Kidney (tissue), 13 donors: ENCODE measurements at regions not wholly inside any gene's neighbourhood (a gene's known extent, or its start where the extent isn't known, plus 50 kb on each side); places are given as distances from the start of the nearest gene placed in this dataset.
A peak's percentile ranks its signal among the peaks of the same experiment; 100 is the strongest.

Experiments
- DNase-seq, 5 donors: peaks; one replicate each; pipeline ENCODE4 v3.0.0-alpha.2; 2013 to 2020
- FAIRE-seq: peaks from 2 replicates; lab custom pipeline; 2012; peaks lifted over from hg19 to GRCh38; lab: Jason Lieb, UNC
- H3K27ac ChIP-seq, 2 donors: one replicate each; pipeline ENCODE4 v1.7.0; 2013; ENCODE audit warnings: low read depth in 2 of 2, low read length in 2 of 2, inconsistent platforms in 1 of 2
- H3K27me3 ChIP-seq: one replicate; pipeline ENCODE4 v1.7.1; 2013; ENCODE audit warnings: low read length, inconsistent platforms; ENCODE audit not compliant: control insufficient read depth, insufficient read depth
- H3K36me3 ChIP-seq, 3 donors: one replicate each; pipeline versions ENCODE4 v1.7.0 to v1.7.1; 2013; ENCODE audit warnings: low read length in 3 of 3, control low read depth in 1 of 3, inconsistent platforms in 1 of 3; ENCODE audit not compliant: insufficient read depth in 3 of 3, control insufficient read depth in 2 of 3
- H3K4me1 ChIP-seq, 3 donors: one replicate each; pipeline versions ENCODE4 v1.7.0 to v1.7.1; 2013; ENCODE audit warnings: low read length in 3 of 3, inconsistent platforms in 1 of 3, low read depth in 1 of 3; ENCODE audit not compliant: control insufficient read depth in 2 of 3, insufficient read depth in 2 of 3
- H3K4me3 ChIP-seq, 3 donors: one replicate each; pipeline versions ENCODE4 v1.7.0 to v1.8.1; 2013; ENCODE audit warnings: low read length in 3 of 3, control low read depth in 1 of 3, inconsistent platforms in 1 of 3
- H3K9ac ChIP-seq, 3 donors: one replicate each; pipeline versions ENCODE4 v1.7.0 to v1.7.1; 2013; ENCODE audit warnings: low read length in 3 of 3, control low read depth in 1 of 3, inconsistent platforms in 1 of 3
- H3K9me3 ChIP-seq, 3 donors: one replicate each; pipeline versions ENCODE4 v1.7.0 to v1.7.1; 2013; ENCODE audit warnings: low read length in 3 of 3, control low read depth in 1 of 3, inconsistent platforms in 1 of 3; ENCODE audit not compliant: control insufficient read depth in 2 of 3, insufficient read depth in 1 of 3
- intact Hi-C: fragments of 100-400 bp; cut with DNase I; formaldehyde crosslinking; loops from one replicate; pipeline ENCODE4 v1.11.1; 2022
- TF ChIP-seq, protein P1 (sequence below): IDR thresholded peaks from 3 replicates; pipeline ENCODE4 v1.5.1; 2012; ENCODE audit warnings: mild to moderate bottlenecking, moderate library complexity, borderline replicate concordance; ENCODE audit not compliant: insufficient read depth; ENCODE audit errors: extremely low read depth
- donor health status: control.
- donor health status: control.
- donor health status: control.
- donor health status: control.
- donor health status: control.
- donor health status: DM: yes; HTN: yes; CAD: no.
- donor health status: Normal renal cell carcinoma (clear cell type).

- Histone ChIP-seq H3K9me3 (no peaks in the 10 kb centered on the region), H3K27ac (no peak overlapping the region), H3K4me3 (no peak overlapping the region), H3K9ac (no peak overlapping the region), H3K4me1 (peaks cover 0 to 12% (median 0%) of the 10 kb centered on the region in 3 donors), H3K27me3 (peaks cover 54% of the 10 kb centered on the region), H3K36me3 (no peaks in the 10 kb centered on the region)
- DNase-seq (peak in 4 of 5 donors; percentile 33 to 66 (median 50)), FAIRE-seq (no peak)
- TF ChIP-seq, protein P1, sequence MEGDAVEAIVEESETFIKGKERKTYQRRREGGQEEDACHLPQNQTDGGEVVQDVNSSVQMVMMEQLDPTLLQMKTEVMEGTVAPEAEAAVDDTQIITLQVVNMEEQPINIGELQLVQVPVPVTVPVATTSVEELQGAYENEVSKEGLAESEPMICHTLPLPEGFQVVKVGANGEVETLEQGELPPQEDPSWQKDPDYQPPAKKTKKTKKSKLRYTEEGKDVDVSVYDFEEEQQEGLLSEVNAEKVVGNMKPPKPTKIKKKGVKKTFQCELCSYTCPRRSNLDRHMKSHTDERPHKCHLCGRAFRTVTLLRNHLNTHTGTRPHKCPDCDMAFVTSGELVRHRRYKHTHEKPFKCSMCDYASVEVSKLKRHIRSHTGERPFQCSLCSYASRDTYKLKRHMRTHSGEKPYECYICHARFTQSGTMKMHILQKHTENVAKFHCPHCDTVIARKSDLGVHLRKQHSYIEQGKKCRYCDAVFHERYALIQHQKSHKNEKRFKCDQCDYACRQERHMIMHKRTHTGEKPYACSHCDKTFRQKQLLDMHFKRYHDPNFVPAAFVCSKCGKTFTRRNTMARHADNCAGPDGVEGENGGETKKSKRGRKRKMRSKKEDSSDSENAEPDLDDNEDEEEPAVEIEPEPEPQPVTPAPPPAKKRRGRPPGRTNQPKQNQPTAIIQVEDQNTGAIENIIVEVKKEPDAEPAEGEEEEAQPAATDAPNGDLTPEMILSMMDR: no peak
- intact Hi-C loops: no loop called here
Measured at GRCh38 chr13:50131920-50132903, 117.0 kb downstream of the KCNRG start.

DNA sequence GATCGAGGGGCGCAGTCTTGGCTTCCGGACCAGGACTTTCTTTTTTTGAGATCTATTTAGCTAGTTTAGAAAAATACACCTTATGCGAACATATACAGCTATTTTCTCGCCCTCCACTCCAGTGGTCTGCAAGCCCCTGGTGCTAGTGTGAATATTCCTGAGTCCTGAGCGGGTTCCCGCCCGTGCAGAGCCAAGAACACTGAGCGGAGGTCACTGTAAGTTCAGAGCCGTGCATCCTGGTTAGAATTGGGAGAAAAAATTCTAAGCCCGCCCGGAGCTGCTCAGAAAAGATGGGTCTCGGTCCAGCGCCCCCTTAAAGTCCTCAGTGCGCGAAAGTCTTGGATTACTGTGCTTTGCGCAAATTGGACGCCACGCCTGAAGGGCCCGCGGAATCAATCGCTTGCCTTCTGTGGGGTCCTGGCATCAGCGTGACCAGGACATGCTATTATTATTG lies 117.7 kb downstream of the KCNRG start:
- Histone ChIP-seq H3K9ac (no peak overlapping the region), H3K4me3 (no peak overlapping the region), H3K4me1 (peaks cover 0 to 12% (median 0%) of the 10 kb centered on the region in 3 donors), H3K36me3 (no peaks in the 10 kb centered on the region), H3K27me3 (peaks cover 54% of the 10 kb centered on the region), H3K9me3 (no peaks in the 10 kb centered on the region), H3K27ac (no peak overlapping the region)
- DNase-seq: peak in 3 of 5 donors; percentile 54 to 77 (median 71)
- TF ChIP-seq, protein P1: no peak
- intact Hi-C loops: no loop called here
- no peak for FAIRE-seq

DNA sequence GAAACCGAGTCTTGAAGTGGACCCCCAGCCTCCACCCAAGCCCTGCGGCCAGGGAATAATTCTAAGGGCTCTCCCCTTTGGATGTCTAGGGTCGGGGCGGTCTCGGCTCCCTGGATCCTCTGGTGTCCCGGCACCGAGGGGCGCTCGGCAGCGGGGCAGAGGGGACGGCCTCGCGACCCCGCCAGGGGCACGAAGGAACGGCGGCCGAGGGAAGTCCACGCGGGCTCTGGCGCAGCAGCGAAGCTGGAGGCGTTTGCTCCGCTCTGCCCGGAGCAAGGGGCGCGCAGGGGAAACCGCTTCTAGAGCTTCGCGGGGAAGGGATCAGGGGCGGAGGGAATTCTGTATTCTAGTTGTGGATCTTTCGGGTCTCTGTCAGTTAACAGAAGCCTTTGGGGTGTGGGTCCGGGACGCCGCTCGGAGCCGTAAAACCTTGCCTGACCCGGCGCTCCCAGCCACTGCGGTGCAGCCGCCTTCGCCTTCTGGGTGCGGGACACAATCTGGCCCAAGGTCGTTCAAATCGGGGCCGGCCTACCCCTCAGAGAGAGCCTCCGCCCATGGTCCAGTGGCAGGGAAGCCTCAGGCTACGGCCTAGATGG lies 118.2 kb downstream of the KCNRG start:
- H3K27me3 ChIP-seq: peaks cover 48% of the 10 kb centered on the region
- TF ChIP-seq, protein P1: no peak
- no peaks in the 10 kb centered on the region for H3K9me3 ChIP-seq
- FAIRE-seq (no peak), DNase-seq (peak; percentile 22 to 64 (median 31))
- H3K36me3 ChIP-seq: no peaks in the 10 kb centered on the region
- intact Hi-C loops: no loop called here
- no peak overlapping the region for H3K4me3 ChIP-seq
- peaks cover 0 to 12% (median 0%) of the 10 kb centered on the region in 3 donors for H3K4me1 ChIP-seq
- no peak overlapping the region for H3K27ac ChIP-seq
- H3K9ac ChIP-seq: no peak overlapping the region
